Suprapubic skin (tissue), 4 donors: ENCODE measurements at regions not wholly inside any gene's neighbourhood (a gene's known extent, or its start where the extent isn't known, plus 50 kb on each side); places are given as distances from the start of the nearest gene placed in this dataset.
A peak's percentile ranks its signal among the peaks of the same experiment; 100 is the strongest.

Experiments
- DNase-seq, 2 donors: peaks; one replicate each; pipeline ENCODE4 v3.0.0-alpha.2; 2019; ENCODE audit warnings: low spot score in 2 of 2
- H3K27ac ChIP-seq: fragments of 200-600 bp; sonication (generic); one replicate; pipeline ENCODE4 v1.5.1; 2019
- H3K27me3 ChIP-seq: fragments of 200-600 bp; sonication (generic); one replicate; pipeline ENCODE4 v1.5.1; 2019
- H3K36me3 ChIP-seq: fragments of 200-600 bp; sonication (generic); one replicate; pipeline ENCODE4 v1.5.1; 2019
- H3K4me1 ChIP-seq: fragments of 200-600 bp; sonication (generic); one replicate; pipeline ENCODE4 v1.5.1; 2019
- H3K4me3 ChIP-seq: fragments of 200-600 bp; sonication (generic); one replicate; pipeline ENCODE4 v1.5.1; 2019; ENCODE audit warnings: mild to moderate bottlenecking
- H3K9me3 ChIP-seq: fragments of 200-600 bp; sonication (generic); one replicate; pipeline ENCODE4 v1.5.1; 2019
- EP300 ChIP-seq: sonication (generic); formaldehyde crosslinking; IDR thresholded peaks from one replicate; pipeline ENCODE4 v1.6.1; 2017; ENCODE audit warnings: antibody characterized with exemption
- POLR2A ChIP-seq, 2 donors: fragments of 450-650 bp; IDR thresholded peaks; one replicate each; pipeline ENCODE4 v1.6.1; 2017; ENCODE audit warnings: antibody characterized with exemption in 2 of 2, mild to moderate bottlenecking in 2 of 2, moderate library complexity in 2 of 2
- POLR2AphosphoS5 ChIP-seq, 3 donors: sonication (generic); formaldehyde crosslinking; IDR thresholded peaks; one replicate each; pipeline ENCODE4 v1.6.1; 2017; ENCODE audit warnings: antibody characterized with exemption in 3 of 3
- WGBS: methylation state at CpG from one replicate; pipeline ENCODE4 v1.1.5; 2018; 5-methylcytosine and 5-hydroxymethylcytosine counted together
- TF ChIP-seq, protein P1 (sequence below), 2 donors: fragments of 200-600 bp in 1 of 2; fragments of 450-650 bp in 1 of 2; sonication (generic) in 1 of 2; IDR thresholded peaks; one replicate each; pipeline ENCODE4 v1.5.1; 2016 to 2019; ENCODE audit warnings: antibody characterized with exemption in 2 of 2, mild to moderate bottlenecking in 1 of 2, moderate library complexity in 1 of 2

GRCh38 chr13:73440296-73440895 is 381.6 kb downstream of the KLF5 start:
- WGBS = 100% methylated on average over 2 of the region's 3 CpGs
- Histone ChIP-seq H3K27ac (no peak overlapping the region), H3K4me3 (no peak overlapping the region), H3K27me3 (no peaks in the 10 kb centered on the region), H3K9me3 (peaks cover 15% of the 10 kb centered on the region), H3K4me1 (no peaks in the 10 kb centered on the region), H3K36me3 (no peaks in the 10 kb centered on the region)
- DNase-seq = no peak
- TF ChIP-seq, protein P1, sequence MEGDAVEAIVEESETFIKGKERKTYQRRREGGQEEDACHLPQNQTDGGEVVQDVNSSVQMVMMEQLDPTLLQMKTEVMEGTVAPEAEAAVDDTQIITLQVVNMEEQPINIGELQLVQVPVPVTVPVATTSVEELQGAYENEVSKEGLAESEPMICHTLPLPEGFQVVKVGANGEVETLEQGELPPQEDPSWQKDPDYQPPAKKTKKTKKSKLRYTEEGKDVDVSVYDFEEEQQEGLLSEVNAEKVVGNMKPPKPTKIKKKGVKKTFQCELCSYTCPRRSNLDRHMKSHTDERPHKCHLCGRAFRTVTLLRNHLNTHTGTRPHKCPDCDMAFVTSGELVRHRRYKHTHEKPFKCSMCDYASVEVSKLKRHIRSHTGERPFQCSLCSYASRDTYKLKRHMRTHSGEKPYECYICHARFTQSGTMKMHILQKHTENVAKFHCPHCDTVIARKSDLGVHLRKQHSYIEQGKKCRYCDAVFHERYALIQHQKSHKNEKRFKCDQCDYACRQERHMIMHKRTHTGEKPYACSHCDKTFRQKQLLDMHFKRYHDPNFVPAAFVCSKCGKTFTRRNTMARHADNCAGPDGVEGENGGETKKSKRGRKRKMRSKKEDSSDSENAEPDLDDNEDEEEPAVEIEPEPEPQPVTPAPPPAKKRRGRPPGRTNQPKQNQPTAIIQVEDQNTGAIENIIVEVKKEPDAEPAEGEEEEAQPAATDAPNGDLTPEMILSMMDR (IDR thresholded peaks at IDR 0.05) = no peak
- no peak for TF ChIP-seq EP300
- no peak for TF ChIP-seq POLR2A (IDR thresholded peaks at IDR 0.05)

GRCh38 chr13:73433890-73434289 is 375.1 kb downstream of the KLF5 start:
- Histone ChIP-seq H3K4me1 (peaks cover 12% of the 10 kb centered on the region), H3K27ac (peak overlapping the region; percentile 55), H3K36me3 (no peaks in the 10 kb centered on the region), H3K9me3 (no peaks in the 10 kb centered on the region), H3K4me3 (no peak overlapping the region), H3K27me3 (no peaks in the 10 kb centered on the region)
- no peak for TF ChIP-seq EP300
- no peak for TF ChIP-seq POLR2A (IDR thresholded peaks at IDR 0.05)
- no peak for TF ChIP-seq POLR2AphosphoS5 (IDR thresholded peaks at IDR 0.05)
- TF ChIP-seq, protein P1 (IDR thresholded peaks at IDR 0.05) = no peak
- DNase-seq = no peak
- 55% methylated on average over 2 of the region's 2 CpGs for WGBS

- 53% methylated on average over 1 of the region's 1 CpG for WGBS
- DNase-seq = no peak
- H3K27ac ChIP-seq = peak overlapping the region; percentile 55
Measured at GRCh38 chr13:73433458-73433857, 374.7 kb downstream of the KLF5 start.

GRCh38 chr13:73429701-73430100 is 370.9 kb downstream of the KLF5 start:
- WGBS = 58% methylated on average over 1 of the region's 1 CpG
- H3K27me3 ChIP-seq = no peaks in the 10 kb centered on the region
- TF ChIP-seq POLR2A (IDR thresholded peaks at IDR 0.05) (no peak), POLR2AphosphoS5 (IDR thresholded peaks at IDR 0.05) (no peak), EP300 (no peak)
- TF ChIP-seq, protein P1 (IDR thresholded peaks at IDR 0.05) = no peak
- H3K9me3 ChIP-seq = no peaks in the 10 kb centered on the region
- H3K27ac ChIP-seq = peak overlapping the region; percentile 75
- no peak for DNase-seq
- H3K4me3 ChIP-seq = no peak overlapping the region
- H3K36me3 ChIP-seq = no peaks in the 10 kb centered on the region
- H3K4me1 ChIP-seq = peaks cover 26% of the 10 kb centered on the region

More at GRCh38 chr13:73433458-73433857, 374.7 kb downstream of the KLF5 start:
- no peak overlapping the region for H3K4me3 ChIP-seq
- no peaks in the 10 kb centered on the region for H3K9me3 ChIP-seq
- H3K27me3 ChIP-seq = no peaks in the 10 kb centered on the region
- TF ChIP-seq EP300 (no peak), POLR2A (IDR thresholded peaks at IDR 0.05) (no peak), POLR2AphosphoS5 (IDR thresholded peaks at IDR 0.05) (no peak)
- TF ChIP-seq, protein P1 (IDR thresholded peaks at IDR 0.05) = no peak
- peaks cover 16% of the 10 kb centered on the region for H3K4me1 ChIP-seq
- H3K36me3 ChIP-seq = no peaks in the 10 kb centered on the region

- no peak for DNase-seq
- TF ChIP-seq POLR2A (IDR thresholded peaks at IDR 0.05) = no peak
- TF ChIP-seq POLR2AphosphoS5 (IDR thresholded peaks at IDR 0.05) = peak in 1 of 3 donors; percentile 33
- TF ChIP-seq, protein P1 (IDR thresholded peaks at IDR 0.05) = no peak
- no peak for TF ChIP-seq EP300
- peak overlapping the region; percentile 75 for H3K27ac ChIP-seq
- H3K4me3 ChIP-seq = no peak overlapping the region
- no peaks in the 10 kb centered on the region for H3K27me3 ChIP-seq
- H3K9me3 ChIP-seq = no peaks in the 10 kb centered on the region
- H3K4me1 ChIP-seq = peaks cover 26% of the 10 kb centered on the region
- H3K36me3 ChIP-seq = no peaks in the 10 kb centered on the region
- WGBS = 40% methylated on average over 1 of the region's 1 CpG
Measured at GRCh38 chr13:73428706-73429105, 369.9 kb downstream of the KLF5 start.
